RPMI7951 (cell line): ENCODE measurements at regions not wholly inside any gene's neighbourhood (a gene's known extent, or its start where the extent isn't known, plus 50 kb on each side); places are given as distances from the start of the nearest gene placed in this dataset.
A peak's percentile ranks its signal among the peaks of the same experiment; 100 is the strongest.

Source experiments
- DNase-seq: peaks from one replicate; pipeline ENCODE4 v3.0.0-alpha.2; 2012; ENCODE audit warnings: low read depth

GRCh38 chr3:34011171-34012101, 213.0 kb downstream of the PDCD6IP start:
- DNase-seq, result peak; percentile 22

- DNase-seq, result peak; percentile 95
Measured at GRCh38 chr3:34012102-34012461, 213.7 kb downstream of the PDCD6IP start.

GRCh38 chr3:34013818-34014570, 215.6 kb downstream of the PDCD6IP start:
- no peak for DNase-seq

- peak; percentile 33 for DNase-seq
Measured at GRCh38 chr3:34015204-34016142, 217.0 kb downstream of the PDCD6IP start.

- peak; percentile 14 for DNase-seq
Measured at GRCh38 chr3:34016925-34017587, 218.6 kb downstream of the PDCD6IP start.

GRCh38 chr3:34017757-34018156, 219.3 kb downstream of the PDCD6IP start:
- DNase-seq, result no peak

GRCh38 chr3:34019158-34019557, 220.7 kb downstream of the PDCD6IP start:
- no peak for DNase-seq

- DNase-seq, result no peak
Measured at GRCh38 chr3:34020170-34020569, 221.7 kb downstream of the PDCD6IP start.

- DNase-seq, result no peak
Measured at GRCh38 chr3:34020726-34021680, 222.6 kb downstream of the PDCD6IP start.

GRCh38 chr3:34022147-34022546, 223.7 kb downstream of the PDCD6IP start:
- no peak for DNase-seq

- no peak for DNase-seq
Measured at GRCh38 chr3:34024447-34025240, 226.2 kb downstream of the PDCD6IP start.

- DNase-seq, result no peak
Measured at GRCh38 chr3:34033839-34034238, 235.4 kb downstream of the PDCD6IP start.

GRCh38 chr3:34034840-34035239, 236.4 kb downstream of the PDCD6IP start:
- no peak for DNase-seq

GRCh38 chr3:34035775-34036174, 237.3 kb downstream of the PDCD6IP start:
- DNase-seq, result no peak

GRCh38 chr3:34037260-34037659, 238.8 kb downstream of the PDCD6IP start:
- no peak for DNase-seq

- DNase-seq, result no peak
Measured at GRCh38 chr3:34038131-34038530, 239.7 kb downstream of the PDCD6IP start.

GRCh38 chr3:34046154-34046553, 247.7 kb downstream of the PDCD6IP start:
- DNase-seq, result no peak

- no peak for DNase-seq
Measured at GRCh38 chr3:34053626-34054025, 255.2 kb downstream of the PDCD6IP start.
